H1 (cell line): ENCODE measurements at regions not wholly inside any gene's neighbourhood (a gene's known extent, or its start where the extent isn't known, plus 50 kb on each side); places are given as distances from the start of the nearest gene placed in this dataset.

Experiments
- CTCF ChIA-PET: fragments of 300-600 bp; sonication (Branson Sonifier 250); formaldehyde crosslinking; loops from one replicate; lab custom pipeline; 2021; ENCODE audit not compliant: partially characterized antibody; lab: Charles Lee
- POLR2A ChIA-PET: fragments of 300-600 bp; sonication (Branson Sonifier 250); formaldehyde crosslinking; loops from one replicate; lab custom pipeline; 2021; ENCODE audit warnings: inconsistent platforms; ENCODE audit not compliant: partially characterized antibody; lab: Charles Lee
- DNase-seq, 2 experiments: peaks; one replicate each; pipeline versions ENCODE4 v3.0.0 to v3.0.0-alpha.2; 2010 to 2022; ENCODE audit warnings: low spot score in 2 of 2, low read depth in 1 of 2, mixed read lengths in 1 of 2
- FAIRE-seq: peaks from 2 replicates; lab custom pipeline; 2011; peaks lifted over from hg19 to GRCh38; lab: Jason Lieb, UNC
- H2AFZ ChIP-seq: 2 replicates; pipeline ENCODE4 v1.8.1; 2012; ENCODE audit warnings: low read length, inconsistent platforms
- H2AK5ac ChIP-seq: 2 replicates; pipeline ENCODE4 v1.6.1; 2013; ENCODE audit warnings: low read depth, low read length
- H2BK120ac ChIP-seq: replicated peaks from 2 replicates; pipeline ENCODE3; 2013; ENCODE audit warnings: low read depth, low read length, inconsistent platforms
- H2BK12ac ChIP-seq: 2 replicates; pipeline ENCODE4 v1.6.1; 2013; ENCODE audit warnings: low read depth, low read length
- H2BK15ac ChIP-seq: 2 replicates; pipeline ENCODE4 v1.6.1; 2013; ENCODE audit warnings: low read length
- H2BK20ac ChIP-seq: 2 replicates; pipeline ENCODE4 v1.6.1; 2013; ENCODE audit warnings: low read length
- H2BK5ac ChIP-seq: 2 replicates; pipeline ENCODE4 v1.6.1; 2013; ENCODE audit warnings: low read depth, low read length
- H3K14ac ChIP-seq: 2 replicates; pipeline ENCODE4 v1.6.1; 2013; ENCODE audit warnings: inconsistent platforms; ENCODE audit not compliant: insufficient read length
- H3K18ac ChIP-seq: 2 replicates; pipeline ENCODE4 v1.6.1; 2013; ENCODE audit warnings: low read length; ENCODE audit errors: extremely low read depth
- H3K23ac ChIP-seq: 2 replicates; pipeline ENCODE4 v1.6.1; 2013; ENCODE audit warnings: inconsistent platforms; ENCODE audit not compliant: insufficient read length
- H3K23me2 ChIP-seq: 2 replicates; pipeline ENCODE4 v1.6.1; 2013; ENCODE audit warnings: low read depth, low read length
- H3K27ac ChIP-seq: 2 replicates; pipeline ENCODE4 v1.6.1; 2011; ENCODE audit warnings: low read depth, low read length, inconsistent platforms
- H3K27me3 ChIP-seq, 4 experiments: replicated peaks in 1 of 4; 1 replicate in 1 of 4; 2 replicates in 3 of 4; pipeline versions ENCODE4 v1.6.1 to v1.8.1; 2011 to 2013; ENCODE audit warnings: low read length in 3 of 4, mild to moderate bottlenecking in 3 of 4, inconsistent platforms in 2 of 4, mixed read lengths in 2 of 4, moderate library complexity in 1 of 4; ENCODE audit not compliant: control insufficient read depth in 3 of 4, insufficient read depth in 3 of 4; ENCODE audit errors: extremely low read depth in 1 of 4
- H3K36me3 ChIP-seq, 4 experiments: 2 replicates each; pipeline versions ENCODE4 v1.6.1 to v1.8.1; 2011 to 2013; ENCODE audit warnings: mild to moderate bottlenecking in 4 of 4, low read length in 3 of 4, moderate library complexity in 2 of 4, control low read depth in 1 of 4, inconsistent platforms in 1 of 4; ENCODE audit not compliant: insufficient read depth in 4 of 4, control insufficient read depth in 2 of 4
- H3K4ac ChIP-seq: replicated peaks from 2 replicates; pipeline ENCODE3; 2013; ENCODE audit warnings: low read length, low read depth, mixed read lengths, inconsistent platforms; ENCODE audit not compliant: insufficient read length
- H3K4me1 ChIP-seq, 4 experiments: replicated peaks in 1 of 4; 1 replicate in 1 of 4; 2 replicates in 3 of 4; pipeline versions ENCODE4 v1.6.1 to v1.8.1; 2011 to 2013; ENCODE audit warnings: low read length in 3 of 4, inconsistent platforms in 2 of 4, mixed read lengths in 1 of 4; ENCODE audit not compliant: insufficient read depth in 4 of 4, control insufficient read depth in 3 of 4
- H3K4me2 ChIP-seq, 2 experiments: 2 replicates each; pipeline versions ENCODE4 v1.6.1 to v1.8.1; 2011 to 2013; ENCODE audit warnings: low read depth in 2 of 2, low read length in 2 of 2, control low read depth in 1 of 2, inconsistent platforms in 1 of 2, mild to moderate bottlenecking in 1 of 2; ENCODE audit not compliant: insufficient read depth in 1 of 2
- H3K4me3 ChIP-seq, 4 experiments: fragments of 200-600, 300-600 bp in 1 of 4; sonication (generic), shearing (Covaris generic), sonication (Bioruptor Twin) in 1 of 4; 2 replicates each; pipeline versions ENCODE4 v1.5.1 to v1.8.1; 2011 to 2016; ENCODE audit warnings: low read length in 4 of 4, low read depth in 3 of 4, control low read depth in 2 of 4, inconsistent platforms in 2 of 4, mild to moderate bottlenecking in 2 of 4, mixed read lengths in 1 of 4, moderate library complexity in 1 of 4; ENCODE audit not compliant: insufficient read depth in 2 of 4; ENCODE audit errors: extremely low read depth in 1 of 4
- H3K56ac ChIP-seq: replicated peaks from 2 replicates; pipeline ENCODE3; 2013; ENCODE audit warnings: low read depth, mild to moderate bottlenecking, mixed read lengths, low read length, inconsistent platforms; ENCODE audit not compliant: insufficient read length
- H3K79me1 ChIP-seq: 2 replicates; pipeline ENCODE4 v1.6.1; 2013; ENCODE audit warnings: low read depth, low read length, control low read depth
- H3K79me2 ChIP-seq, 2 experiments: 2 replicates each; pipeline versions ENCODE4 v1.6.1 to v1.8.1; 2012 to 2013; ENCODE audit warnings: low read length in 2 of 2, mild to moderate bottlenecking in 2 of 2, inconsistent platforms in 1 of 2; ENCODE audit not compliant: insufficient read depth in 2 of 2, control insufficient read depth in 1 of 2
- H3K9ac ChIP-seq, 4 experiments: replicated peaks in 1 of 4; 1 replicate in 1 of 4; 2 replicates in 3 of 4; pipeline versions ENCODE4 v1.6.1 to v1.8.1; 2011 to 2013; ENCODE audit warnings: low read depth in 3 of 4, low read length in 3 of 4, control low read depth in 2 of 4, mild to moderate bottlenecking in 2 of 4, moderate library complexity in 2 of 4, inconsistent platforms in 1 of 4; ENCODE audit errors: extremely low read depth in 1 of 4
- H3K9me3 ChIP-seq, 2 experiments: 2 replicates each; pipeline versions ENCODE4 v1.6.1 to v1.8.1; 2012 to 2013; ENCODE audit warnings: mild to moderate bottlenecking in 2 of 2, moderate library complexity in 2 of 2, control low read depth in 1 of 2, inconsistent platforms in 1 of 2, low read depth in 1 of 2, low read length in 1 of 2, mixed read lengths in 1 of 2; ENCODE audit not compliant: insufficient read depth in 2 of 2
- H4K20me1 ChIP-seq, 2 experiments: replicated peaks in 1 of 2; 2 replicates each; pipeline versions ENCODE3 to v1.8.1; 2011 to 2013; ENCODE audit warnings: inconsistent platforms in 2 of 2, low read length in 2 of 2, mild to moderate bottlenecking in 1 of 2; ENCODE audit not compliant: insufficient read depth in 2 of 2, control insufficient read depth in 1 of 2
- H4K5ac ChIP-seq: 2 replicates; pipeline ENCODE4 v1.6.1; 2013; ENCODE audit warnings: low read length, low read depth, mixed read lengths, inconsistent platforms; ENCODE audit not compliant: insufficient read length
- H4K8ac ChIP-seq: 2 replicates; pipeline ENCODE4 v1.8.0; 2013; ENCODE audit warnings: mild to moderate bottlenecking, moderate library complexity, low read length, inconsistent platforms; ENCODE audit not compliant: insufficient read depth; ENCODE audit errors: extremely low read depth
- H4K91ac ChIP-seq: replicated peaks from 2 replicates; pipeline ENCODE3; 2013; ENCODE audit warnings: low read length, mixed read lengths, inconsistent platforms; ENCODE audit not compliant: insufficient read length
- CTCF ChIP-seq, 3 experiments: IDR thresholded peaks; 1 replicate in 2 of 3; 2 replicates in 1 of 3; pipeline versions ENCODE4 v1.5.1 to v1.6.1; 2011; ENCODE audit warnings: low read length in 3 of 3, mild to moderate bottlenecking in 3 of 3, inconsistent platforms in 2 of 3, low read depth in 1 of 3, moderate library complexity in 1 of 3; ENCODE audit not compliant: insufficient read depth in 1 of 3; ENCODE audit errors: control extremely low read depth in 1 of 3
- GTF2F1 ChIP-seq: IDR thresholded peaks from 2 replicates; pipeline ENCODE4 v1.6.1; 2012; ENCODE audit warnings: low read depth, low read length, improper control_type of control experiment, borderline replicate concordance
- JUN ChIP-seq: IDR thresholded peaks from 2 replicates; pipeline ENCODE4 v1.6.1; 2011; ENCODE audit warnings: low read depth, mild to moderate bottlenecking, improper control_type of control experiment, low read length
- PHF8 ChIP-seq: fragments of 200-600 bp; sonication (generic); conservative IDR thresholded peaks from 2 replicates; pipeline ENCODE4 v1.7.1; 2012; ENCODE audit warnings: low read depth, mild to moderate bottlenecking, inconsistent platforms, low read length, moderate library complexity
- POU5F1 ChIP-seq: IDR thresholded peaks from 2 replicates; pipeline ENCODE4 v1.6.1; 2011; ENCODE audit warnings: low read depth, mild to moderate bottlenecking, low read length, moderate library complexity
- SP4 ChIP-seq: IDR thresholded peaks from 2 replicates; pipeline ENCODE4 v1.6.1; 2012; ENCODE audit warnings: low read length, inconsistent platforms
- TAF1 ChIP-seq: IDR thresholded peaks from 2 replicates; pipeline ENCODE4 v1.6.1; 2011; ENCODE audit warnings: mild to moderate bottlenecking, low read depth, low read length
- ZNF274 ChIP-seq: IDR thresholded peaks from 2 replicates; pipeline ENCODE4 v1.7.0; 2012; ENCODE audit warnings: low read length, borderline replicate concordance; ENCODE audit errors: extremely low read depth
- WGBS, 2 experiments: shearing (Covaris generic) in 1 of 2; methylation state at CpG; one replicate each; pipeline versions ENCODE4 v1.1.6 to v1.1.7; 2013 to 2015; ENCODE audit warnings: low lambda C conversion rate in 2 of 2, mixed read lengths in 2 of 2, inconsistent platforms in 1 of 2, low coverage in 1 of 2, missing lambda C conversion rate in 1 of 2; ENCODE audit not compliant: insufficient replicate concordance in 2 of 2, insufficient coverage in 1 of 2, insufficient read length in 1 of 2; ENCODE audit errors: extremely low coverage in 1 of 2, missing lambda C conversion rate in 1 of 2; 5-methylcytosine and 5-hydroxymethylcytosine counted together

- Histone ChIP-seq H4K5ac (no peak overlapping the region), H3K14ac (no peak overlapping the region), H2BK12ac (no peak overlapping the region), H4K20me1 (no peaks in the 10 kb centered on the region), H3K27ac (no peak overlapping the region), H4K8ac (no peak overlapping the region), H3K79me1 (no peaks in the 10 kb centered on the region), H2BK20ac (no peak overlapping the region), H3K79me2 (no peaks in the 10 kb centered on the region), H3K23ac (no peak overlapping the region), H3K27me3 (no peaks in the 10 kb centered on the region), H3K4ac (no peak overlapping the region), H3K9ac (no peak overlapping the region), H3K9me3 (peaks cover 0 to 8% of the 10 kb centered on the region in 2 experiments; a peak in 2 of 4 replicates), H3K4me2 (no peak overlapping the region), H2BK120ac (no peak overlapping the region), H4K91ac (no peak overlapping the region), H3K23me2 (no peaks in the 10 kb centered on the region), H2BK5ac (no peak overlapping the region), H2AFZ (no peak overlapping the region), H3K4me1 (peaks cover 0 to 3% (median 0%) of the 10 kb centered on the region in 4 experiments; a peak in 1 of 7 replicates), H3K56ac (no peak overlapping the region), H2AK5ac (no peak overlapping the region), H3K18ac (no peak overlapping the region), H3K36me3 (no peaks in the 10 kb centered on the region), H3K4me3 (no peak overlapping the region), H2BK15ac (no peak overlapping the region)
- WGBS, 2 experiments: 87% methylated on average over 8 of the region's 8 CpGs; no CpG with 5 or more reads in 1 of the 2 experiments
- FAIRE-seq (no peak), DNase-seq (no peak)
- TF ChIP-seq GTF2F1: no peak
- TF ChIP-seq TAF1: no peak
- TF ChIP-seq PHF8: no peak
- no peak for TF ChIP-seq POU5F1
- no peak for TF ChIP-seq JUN
- no peak for TF ChIP-seq CTCF (IDR thresholded peaks at IDR 0.05; ENCODE audit: control extremely low read depth in 1 of 3, insufficient read depth in 1 of 3, low read depth in 1 of 3, low read length in 3 of 3)
- no peak for TF ChIP-seq ZNF274
- no peak for TF ChIP-seq SP4
- CTCF ChIA-PET: no interaction called here
- POLR2A ChIA-PET: no interaction called here
Observed at GRCh38 chr4:127311924-127312323, 320.8 kb upstream of the INTU start.
